Heart right ventricle (tissue), 16 donors: ENCODE measurements at regions not wholly inside any gene's neighbourhood (a gene's known extent, or its start where the extent isn't known, plus 50 kb on each side); places are given as distances from the start of the nearest gene placed in this dataset.

Experiments used
- ATAC-seq, 8 donors: fragments of 200-7000 bp; cut with Tn5 transposase; one replicate each; pipeline ENCODE4 v1.9.1; 2020; ENCODE audit warnings: mild to moderate bottlenecking in 8 of 8, moderate library complexity in 8 of 8, moderate number of reproducible peaks in 1 of 8
- DNase-seq, 2 donors: peaks; one replicate each; pipeline ENCODE4 v3.0.0-alpha.2; 2020
- H3K27ac ChIP-seq, 10 donors: fragments of 200-600 bp; sonication (generic) in 2 of 10; one replicate each; pipeline versions ENCODE4 v1.5.0 to v1.8.0; 2020 to 2022; ENCODE audit warnings: mild to moderate bottlenecking in 3 of 10
- H3K27me3 ChIP-seq, 7 donors: fragments of 200-600 bp; one replicate each; pipeline ENCODE4 v1.8.0; 2021 to 2022; ENCODE audit warnings: mild to moderate bottlenecking in 2 of 7
- H3K36me3 ChIP-seq, 9 donors: fragments of 200-600 bp; sonication (generic) in 1 of 9; one replicate each; pipeline versions ENCODE4 v1.5.0 to v1.8.0; 2020 to 2022; ENCODE audit warnings: mild to moderate bottlenecking in 2 of 9
- H3K4me1 ChIP-seq, 9 donors: fragments of 200-600 bp; sonication (generic) in 1 of 9; one replicate each; pipeline versions ENCODE4 v1.5.0 to v1.8.0; 2020 to 2022; ENCODE audit warnings: mild to moderate bottlenecking in 4 of 9
- H3K4me3 ChIP-seq, 10 donors: fragments of 200-600 bp; sonication (generic) in 2 of 10; one replicate each; pipeline versions ENCODE4 v1.5.0 to v1.8.0; 2020 to 2022; ENCODE audit warnings: mild to moderate bottlenecking in 7 of 10, moderate library complexity in 2 of 10
- H3K9me3 ChIP-seq, 11 donors: fragments of 200-600 bp in 10 of 11; sonication (generic) in 2 of 11; one replicate each; pipeline versions ENCODE4 v1.5.0 to v1.8.0; 2013 to 2022; ENCODE audit warnings: mild to moderate bottlenecking in 2 of 11, control low read depth in 1 of 11, moderate library complexity in 1 of 11
- WGBS, 2 donors: extraction: QIAGEN DNeasy Blood & Tissue Kit; methylation state at CpG; one replicate each; pipeline ENCODE4 v1.1.7; 2013; ENCODE audit warnings: inconsistent platforms in 1 of 2; 5-methylcytosine and 5-hydroxymethylcytosine counted together
- intact Hi-C, 10 donors: fragments of 100-400 bp; cut with DNase I; formaldehyde crosslinking; loops; one replicate each; pipeline versions ENCODE4 v1.11.1 to v1.14.2; 2022
- TF ChIP-seq, protein P1 (sequence below), 9 donors: fragments of 200-600 bp; sonication (generic) in 2 of 9; IDR thresholded peaks; one replicate each; pipeline versions ENCODE4 v1.5.0 to v1.8.0; 2021 to 2022; ENCODE audit warnings: antibody characterized with exemption in 9 of 9, mild to moderate bottlenecking in 5 of 9, moderate library complexity in 1 of 9
- donor health status: Arrhythmogenic right ventricular cardiomyopathy.
- donor health status: ischemic (EF 13 %, LVEDD 7.1; RV severe dilation, severe dysfunction).
- donor health status: healthy with polysubstance abuse.
- donor health status: DM: no; HTN: yes; CAD: no.
- donor health status: DM: no; HTN: no; CAD: no.
- donor health status: ischemic (EF 25% LVEDD 6.9; RV normal size, moderate dysfunction).
- donor health status: ischemic (EF 25% LVEDD 5.7; RV mildly dilated, moderate dysfunction).
- donor health status: healthy.
- donor health status: DM: yes; HTN: yes; CAD: no.
- donor health status: Ischemic cardiomyopathy.
- donor health status: ischemic (EF 35%, LVEDD 5.7; RV mildly dilated, moderate dysfunction).
- donor health status: nonischemic (EF 11% LVEDD 7.7; RV severe dilation, severe dysfunction).
- donor health status: DM: yes; HTN: yes; CAD: no.
- donor health status: PGD.
- donor health status: ischemic (EF 29% LVEDD 5.4; RV normal size, mild dysfunction).
- donor health status: nonischemic (EF 23%, LVEDD 6.1; RV moderate dilation, normal function).

DNA sequence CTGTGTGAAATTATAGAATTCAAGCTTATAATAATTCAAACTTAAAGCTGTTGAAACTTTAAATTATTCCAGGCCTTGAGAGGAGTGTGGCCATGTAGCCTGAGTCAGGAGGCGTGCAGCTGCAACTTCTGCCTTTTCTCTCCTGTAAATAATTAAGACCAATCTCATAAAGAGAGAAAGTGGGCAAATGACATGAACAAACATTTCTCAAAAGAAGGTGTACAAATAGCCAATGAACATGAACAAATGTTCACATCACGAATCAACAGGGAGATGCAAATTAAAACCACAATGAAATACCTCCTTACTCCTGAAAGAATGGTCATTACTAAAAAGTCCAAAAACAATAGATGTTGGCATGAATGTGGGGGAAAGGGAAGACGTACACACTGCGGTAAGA lies 149.1 kb upstream of the MYCN start:
- no peak overlapping the region for H3K27ac ChIP-seq
- H3K27me3 ChIP-seq = peaks cover 0 to 5% (median 0%) of the 10 kb centered on the region in 7 donors
- no peak overlapping the region for H3K4me3 ChIP-seq
- no peaks in the 10 kb centered on the region for H3K36me3 ChIP-seq
- TF ChIP-seq, protein P1, sequence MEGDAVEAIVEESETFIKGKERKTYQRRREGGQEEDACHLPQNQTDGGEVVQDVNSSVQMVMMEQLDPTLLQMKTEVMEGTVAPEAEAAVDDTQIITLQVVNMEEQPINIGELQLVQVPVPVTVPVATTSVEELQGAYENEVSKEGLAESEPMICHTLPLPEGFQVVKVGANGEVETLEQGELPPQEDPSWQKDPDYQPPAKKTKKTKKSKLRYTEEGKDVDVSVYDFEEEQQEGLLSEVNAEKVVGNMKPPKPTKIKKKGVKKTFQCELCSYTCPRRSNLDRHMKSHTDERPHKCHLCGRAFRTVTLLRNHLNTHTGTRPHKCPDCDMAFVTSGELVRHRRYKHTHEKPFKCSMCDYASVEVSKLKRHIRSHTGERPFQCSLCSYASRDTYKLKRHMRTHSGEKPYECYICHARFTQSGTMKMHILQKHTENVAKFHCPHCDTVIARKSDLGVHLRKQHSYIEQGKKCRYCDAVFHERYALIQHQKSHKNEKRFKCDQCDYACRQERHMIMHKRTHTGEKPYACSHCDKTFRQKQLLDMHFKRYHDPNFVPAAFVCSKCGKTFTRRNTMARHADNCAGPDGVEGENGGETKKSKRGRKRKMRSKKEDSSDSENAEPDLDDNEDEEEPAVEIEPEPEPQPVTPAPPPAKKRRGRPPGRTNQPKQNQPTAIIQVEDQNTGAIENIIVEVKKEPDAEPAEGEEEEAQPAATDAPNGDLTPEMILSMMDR (IDR thresholded peaks at IDR 0.05) = no peak
- H3K9me3 ChIP-seq = no peaks in the 10 kb centered on the region
- intact Hi-C loops = no loop called here
- DNase-seq (no peak), ATAC-seq (no peak)
- WGBS, 2 donors = 95 to 97% methylated on average over 4 of the region's 4 CpGs
- peaks cover 0 to 26% (median 8%) of the 10 kb centered on the region in 9 donors for H3K4me1 ChIP-seq

DNA sequence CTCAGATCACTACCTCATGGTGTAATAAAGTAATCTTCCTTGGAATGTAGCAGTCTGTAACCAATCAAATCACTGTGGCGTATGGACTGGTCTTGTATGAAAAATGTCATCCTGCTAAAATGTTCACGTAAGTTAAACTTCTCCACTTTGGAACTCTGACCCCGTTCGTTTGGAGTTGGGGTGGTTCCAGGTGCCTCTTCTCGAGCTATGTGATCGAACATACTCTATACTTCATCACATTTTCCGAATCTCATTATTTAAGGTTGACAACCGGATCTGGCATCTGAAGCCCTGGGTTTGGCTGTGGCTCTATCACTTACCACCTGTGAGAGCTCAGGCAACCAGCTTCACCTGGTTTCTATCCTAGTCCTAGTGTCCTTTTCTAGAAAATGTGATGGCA lies 148.0 kb upstream of the MYCN start:
- TF ChIP-seq, protein P1 (IDR thresholded peaks at IDR 0.05) = no peak
- H3K4me3 ChIP-seq = no peak overlapping the region
- H3K27ac ChIP-seq = no peak overlapping the region
- H3K36me3 ChIP-seq = no peaks in the 10 kb centered on the region
- peaks cover 0 to 26% (median 8%) of the 10 kb centered on the region in 9 donors for H3K4me1 ChIP-seq
- ATAC-seq = no peak
- 82 to 90% methylated on average over 8 of the region's 8 CpGs for WGBS, 2 donors
- peaks cover 0 to 5% (median 0%) of the 10 kb centered on the region in 7 donors for H3K27me3 ChIP-seq
- intact Hi-C loops = no loop called here
- no peaks in the 10 kb centered on the region for H3K9me3 ChIP-seq
- no peak for DNase-seq

DNA sequence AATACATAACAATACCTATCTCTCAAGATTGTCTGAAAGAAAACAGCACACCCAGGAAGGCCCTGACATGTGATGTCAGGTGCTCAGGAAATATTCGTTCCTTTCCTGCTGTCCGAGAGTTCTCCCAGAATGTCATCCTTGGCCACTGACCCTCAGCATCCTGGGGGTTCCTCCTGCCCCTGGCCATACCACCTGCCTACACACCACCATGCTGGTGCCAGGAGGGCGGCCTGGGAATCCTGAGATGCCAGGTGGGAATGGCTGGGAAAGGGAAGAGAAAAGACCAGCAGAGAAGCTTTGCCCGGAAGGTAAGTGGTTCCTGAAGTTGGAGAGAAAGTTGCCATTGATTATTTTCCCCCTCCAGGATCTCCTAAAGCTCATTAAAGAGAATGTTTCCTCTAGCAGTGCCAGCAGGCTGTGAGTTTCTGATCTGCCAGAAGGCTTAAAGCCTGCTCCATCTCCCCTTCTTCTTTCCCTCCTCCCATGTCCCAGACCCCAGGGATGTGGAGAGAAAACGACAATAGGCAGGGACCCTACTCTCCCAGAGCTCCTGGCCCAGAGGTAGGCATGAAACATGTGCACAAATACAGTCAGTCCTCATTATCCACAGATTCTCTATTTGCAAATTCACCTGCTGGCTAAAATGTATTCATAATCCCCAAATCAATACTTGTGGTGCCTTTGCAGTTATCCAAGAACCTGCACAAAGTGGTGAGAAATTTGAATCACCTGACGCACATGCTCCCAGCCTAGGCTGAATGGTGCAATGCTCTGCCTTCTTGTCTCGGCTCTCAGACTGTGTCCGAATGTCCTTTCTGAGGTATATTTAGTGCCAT lies 147.1 kb upstream of the MYCN start:
- H3K9me3 ChIP-seq = no peaks in the 10 kb centered on the region
- no peak overlapping the region for H3K4me3 ChIP-seq
- H3K27me3 ChIP-seq = peaks cover 0 to 5% (median 0%) of the 10 kb centered on the region in 7 donors
- DNase-seq (no peak), ATAC-seq (no peak)
- TF ChIP-seq, protein P1 (IDR thresholded peaks at IDR 0.05) = no peak
- peaks cover 0 to 24% (median 8%) of the 10 kb centered on the region in 9 donors for H3K4me1 ChIP-seq
- no peak overlapping the region for H3K27ac ChIP-seq
- no peaks in the 10 kb centered on the region for H3K36me3 ChIP-seq
- 88 to 90% methylated on average over 8 of the region's 8 CpGs for WGBS, 2 donors
- intact Hi-C loops = no loop called here

DNA sequence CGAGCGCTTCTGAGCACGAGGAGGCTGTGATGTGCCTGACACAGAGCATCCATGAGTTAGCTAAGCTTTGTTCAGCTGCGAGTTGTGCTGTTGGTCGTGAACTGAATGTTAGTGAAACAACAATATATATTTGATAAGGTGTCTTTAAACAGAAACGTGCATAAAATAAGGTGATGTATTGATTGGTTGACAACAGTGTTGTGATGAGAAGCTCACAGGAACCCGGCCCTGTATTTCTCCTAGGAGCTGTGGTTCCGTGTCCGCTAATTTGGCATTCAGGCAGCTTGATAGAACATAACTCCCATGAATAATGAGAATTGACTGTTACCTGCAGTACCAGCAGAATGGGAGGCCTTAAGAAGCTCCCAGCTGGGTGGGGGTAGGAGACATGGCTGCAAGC lies 146.4 kb upstream of the MYCN start:
- no peak overlapping the region for H3K4me3 ChIP-seq
- WGBS, 2 donors = 91 to 93% methylated on average over 9 of the region's 9 CpGs

More for the DNA sequence above, 146.4 kb upstream of the MYCN start:
- Histone ChIP-seq H3K9me3 (no peaks in the 10 kb centered on the region), H3K27me3 (peaks cover 0 to 5% (median 0%) of the 10 kb centered on the region in 7 donors), H3K27ac (no peak overlapping the region), H3K4me1 (peaks cover under 1 to 24% (median 9%) of the 10 kb centered on the region in 9 donors), H3K36me3 (no peaks in the 10 kb centered on the region)
- intact Hi-C loops = loop anchor here in 1 of 10 donors (2.0 kb wide), 1 partner anchor 157 kb away; no protein-coding TSS in a partner anchor
- ATAC-seq = no peak
- TF ChIP-seq, protein P1 (IDR thresholded peaks at IDR 0.05) = no peak
- DNase-seq = no peak
